ENCODE measurements at regions not wholly inside any gene's neighbourhood (a gene's known extent, or its start where the extent isn't known, plus 50 kb on each side); places are given as distances from the start of the nearest gene placed in this dataset.
A peak's percentile ranks its signal among the peaks of the same experiment; 100 is the strongest.

DNA sequence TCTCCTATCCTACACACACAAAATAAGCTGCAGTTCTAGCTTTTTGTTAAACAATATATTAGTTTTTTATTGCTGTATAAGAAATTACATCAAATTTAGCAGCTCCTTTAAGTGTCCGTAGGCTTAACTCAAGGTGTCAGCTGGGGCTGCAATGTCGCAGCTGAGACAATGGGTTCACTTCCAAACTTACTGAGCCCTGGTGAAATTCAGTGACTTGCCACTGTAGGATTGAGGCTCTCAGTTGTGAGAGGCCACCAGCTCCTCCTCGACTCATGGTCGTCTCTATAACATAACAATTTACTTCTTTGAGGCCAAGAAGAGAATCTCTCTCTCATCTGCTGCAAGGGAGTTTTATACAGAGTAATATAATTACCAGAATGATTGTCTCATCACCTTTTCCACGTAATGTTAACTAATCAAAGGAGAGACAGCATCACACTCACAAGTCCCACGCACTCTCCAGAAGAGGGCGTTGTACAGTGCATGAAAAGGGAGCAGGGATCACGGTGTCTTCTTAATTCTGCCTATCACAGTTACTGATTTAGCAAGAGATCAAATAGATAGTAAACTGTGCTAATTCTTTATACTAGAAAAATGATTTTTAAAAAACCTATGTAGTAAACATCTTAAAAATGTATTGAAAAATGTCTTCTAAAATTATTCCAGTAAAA is 735.6 kb upstream of the GBE1 start:
- DNase-seq (peak; percentile 58), ATAC-seq (peak; percentile 70)
- H3K36me3 ChIP-seq (ENCODE audit: low read depth, low read length): no peaks in the 10 kb centered on the region
- no peaks in the 10 kb centered on the region for H3K79me2 ChIP-seq (ENCODE audit: low read length)
- H3K4me3 ChIP-seq (ENCODE audit: low read length): no peak overlapping the region
- BruUV-seq (replicated peaks): no TSS peak
- H4K20me1 ChIP-seq (ENCODE audit: low read length): no peaks in the 10 kb centered on the region
- H2AFZ ChIP-seq (ENCODE audit: low read length): no peak overlapping the region
- no peak overlapping the region for H3K27ac ChIP-seq (ENCODE audit: low read length)
- ChIA-PET CTCF (no interaction called here), POLR2A (ENCODE audit: unreplicated experiment) (no interaction called here)
- no peak for TF ChIP-seq EZH2 (IDR thresholded peaks at IDR 0.05; ENCODE audit: low read length, unreplicated experiment)
- no peak for TF ChIP-seq EZH2phosphoT487 (IDR thresholded peaks at IDR 0.05; ENCODE audit: borderline replicate concordance, low read length)
- TF ChIP-seq, protein P1, sequence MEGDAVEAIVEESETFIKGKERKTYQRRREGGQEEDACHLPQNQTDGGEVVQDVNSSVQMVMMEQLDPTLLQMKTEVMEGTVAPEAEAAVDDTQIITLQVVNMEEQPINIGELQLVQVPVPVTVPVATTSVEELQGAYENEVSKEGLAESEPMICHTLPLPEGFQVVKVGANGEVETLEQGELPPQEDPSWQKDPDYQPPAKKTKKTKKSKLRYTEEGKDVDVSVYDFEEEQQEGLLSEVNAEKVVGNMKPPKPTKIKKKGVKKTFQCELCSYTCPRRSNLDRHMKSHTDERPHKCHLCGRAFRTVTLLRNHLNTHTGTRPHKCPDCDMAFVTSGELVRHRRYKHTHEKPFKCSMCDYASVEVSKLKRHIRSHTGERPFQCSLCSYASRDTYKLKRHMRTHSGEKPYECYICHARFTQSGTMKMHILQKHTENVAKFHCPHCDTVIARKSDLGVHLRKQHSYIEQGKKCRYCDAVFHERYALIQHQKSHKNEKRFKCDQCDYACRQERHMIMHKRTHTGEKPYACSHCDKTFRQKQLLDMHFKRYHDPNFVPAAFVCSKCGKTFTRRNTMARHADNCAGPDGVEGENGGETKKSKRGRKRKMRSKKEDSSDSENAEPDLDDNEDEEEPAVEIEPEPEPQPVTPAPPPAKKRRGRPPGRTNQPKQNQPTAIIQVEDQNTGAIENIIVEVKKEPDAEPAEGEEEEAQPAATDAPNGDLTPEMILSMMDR (conservative IDR thresholded peaks at IDR 0.05; ENCODE audit: low read depth, low read length): peak; percentile 85
- H3K9me3 ChIP-seq (ENCODE audit: low read length): no peaks in the 10 kb centered on the region
- intact Hi-C loops (cut with micrococcal nuclease): loop anchor here (1.0 kb wide), 1 partner anchor 210 kb away; no protein-coding TSS in a partner anchor
- no peaks in the 10 kb centered on the region for H3K27me3 ChIP-seq (ENCODE audit: low read length)
- no peak overlapping the region for H3K9ac ChIP-seq (ENCODE audit: low read length)
- no peaks in the 10 kb centered on the region for H3K4me1 ChIP-seq (ENCODE audit: insufficient read depth, low read length)
- H3K4me2 ChIP-seq (ENCODE audit: low read length): no peak overlapping the region
- H3K9me2 ChIP-seq (replicated peaks; ENCODE audit: low read length): no peaks in the 10 kb centered on the region
- H3F3A ChIP-seq (ENCODE audit: low read length, unreplicated experiment): no peaks in the 10 kb centered on the region

DNA sequence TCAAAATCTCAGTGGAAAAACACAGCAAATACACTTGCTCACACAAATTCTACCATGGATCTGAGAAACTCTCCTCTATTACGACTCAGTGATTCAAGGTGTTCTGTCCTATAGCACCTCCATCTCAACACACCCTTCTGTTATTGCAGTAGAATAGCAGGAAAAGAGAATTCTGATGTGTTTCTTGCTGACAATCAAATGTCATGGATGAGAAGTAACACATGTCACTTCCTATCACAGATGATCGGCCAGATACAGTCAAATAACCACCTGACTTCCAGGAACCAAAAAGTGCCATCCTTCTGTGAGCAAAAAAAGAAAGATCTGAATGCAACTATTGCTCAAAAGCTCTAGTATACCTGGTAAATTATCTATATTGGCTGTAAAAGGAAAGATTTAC is 734.2 kb upstream of the GBE1 start:
- POLR2A ChIA-PET (ENCODE audit: unreplicated experiment): no interaction called here
- DNase-seq (no peak), ATAC-seq (no peak)
- TF ChIP-seq EZH2 (IDR thresholded peaks at IDR 0.05; ENCODE audit: low read length, unreplicated experiment) (no peak), EZH2phosphoT487 (IDR thresholded peaks at IDR 0.05; ENCODE audit: borderline replicate concordance, low read length) (no peak)
- TF ChIP-seq, protein P1 (conservative IDR thresholded peaks at IDR 0.05; ENCODE audit: low read depth, low read length): no peak
- Histone ChIP-seq H3K36me3 (ENCODE audit: low read depth, low read length) (no peaks in the 10 kb centered on the region), H3K9ac (ENCODE audit: low read length) (no peak overlapping the region), H3K4me1 (ENCODE audit: insufficient read depth, low read length) (no peaks in the 10 kb centered on the region), H3F3A (ENCODE audit: low read length, unreplicated experiment) (no peaks in the 10 kb centered on the region), H3K27me3 (ENCODE audit: low read length) (no peaks in the 10 kb centered on the region), H3K9me2 (replicated peaks; ENCODE audit: low read length) (no peaks in the 10 kb centered on the region), H3K4me3 (ENCODE audit: low read length) (no peak overlapping the region), H2AFZ (ENCODE audit: low read length) (no peak overlapping the region), H3K9me3 (ENCODE audit: low read length) (no peaks in the 10 kb centered on the region), H3K27ac (ENCODE audit: low read length) (no peak overlapping the region), H4K20me1 (ENCODE audit: low read length) (no peaks in the 10 kb centered on the region), H3K79me2 (ENCODE audit: low read length) (no peaks in the 10 kb centered on the region), H3K4me2 (ENCODE audit: low read length) (no peak overlapping the region)
- intact Hi-C loops (cut with micrococcal nuclease): no loop called here
- CTCF ChIA-PET: no interaction called here
- BruUV-seq (replicated peaks): no TSS peak

DNA sequence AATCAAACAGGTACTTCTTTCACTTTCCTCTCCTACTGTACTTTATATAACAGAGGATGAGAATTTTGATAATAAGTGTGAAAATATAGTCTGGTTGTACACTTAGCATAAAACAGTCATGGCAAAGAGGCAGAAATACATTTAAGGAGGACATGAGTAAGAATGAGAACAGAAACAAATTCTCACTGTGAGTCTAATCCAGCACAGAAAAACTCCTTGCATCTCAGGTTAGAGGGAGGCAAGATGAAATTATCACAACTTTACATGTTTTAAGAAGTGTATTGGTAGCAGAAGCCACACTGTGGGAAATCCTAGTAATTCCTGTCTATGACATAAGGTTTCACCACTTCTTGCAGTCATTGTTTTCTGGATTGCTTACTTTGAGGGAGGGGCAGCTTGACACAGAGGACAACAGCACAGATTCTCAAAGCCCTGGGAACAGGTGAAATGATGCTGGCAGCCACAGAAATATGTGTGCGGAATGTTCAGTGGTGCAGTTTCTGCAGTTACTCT is 733.6 kb upstream of the GBE1 start:
- H3K4me2 ChIP-seq (ENCODE audit: low read length): no peak overlapping the region
- BruUV-seq (replicated peaks): no TSS peak
- no peak overlapping the region for H3K9ac ChIP-seq (ENCODE audit: low read length)
- no peak for ATAC-seq
- no peaks in the 10 kb centered on the region for H3K27me3 ChIP-seq (ENCODE audit: low read length)
- H3K79me2 ChIP-seq (ENCODE audit: low read length): no peaks in the 10 kb centered on the region
- H3K36me3 ChIP-seq (ENCODE audit: low read depth, low read length): no peaks in the 10 kb centered on the region
- no peak for TF ChIP-seq EZH2phosphoT487 (IDR thresholded peaks at IDR 0.05; ENCODE audit: borderline replicate concordance, low read length)
- no peak for TF ChIP-seq EZH2 (IDR thresholded peaks at IDR 0.05; ENCODE audit: low read length, unreplicated experiment)
- TF ChIP-seq, protein P1 (conservative IDR thresholded peaks at IDR 0.05; ENCODE audit: low read depth, low read length): no peak
- intact Hi-C loops (cut with micrococcal nuclease): no loop called here
- no peaks in the 10 kb centered on the region for H3K4me1 ChIP-seq (ENCODE audit: insufficient read depth, low read length)
- H3K9me2 ChIP-seq (replicated peaks; ENCODE audit: low read length): no peaks in the 10 kb centered on the region
- no peak overlapping the region for H3K4me3 ChIP-seq (ENCODE audit: low read length)
- POLR2A ChIA-PET (ENCODE audit: unreplicated experiment): no interaction called here
- no peaks in the 10 kb centered on the region for H3K9me3 ChIP-seq (ENCODE audit: low read length)
- no peak overlapping the region for H3K27ac ChIP-seq (ENCODE audit: low read length)
- peak; percentile 7 for DNase-seq
- no peaks in the 10 kb centered on the region for H4K20me1 ChIP-seq (ENCODE audit: low read length)
- H3F3A ChIP-seq (ENCODE audit: low read length, unreplicated experiment): no peaks in the 10 kb centered on the region
- CTCF ChIA-PET: interaction anchor here (0.7 kb wide), 1 partner anchor 1262 kb away, joined by 3 read pairs; no protein-coding TSS in a partner anchor
- H2AFZ ChIP-seq (ENCODE audit: low read length): no peak overlapping the region

Data from PC-3 (cell line).